HepG2 (cell line): ENCODE measurements at regions not wholly inside any gene's neighbourhood (a gene's known extent, or its start where the extent isn't known, plus 50 kb on each side); places are given as distances from the start of the nearest gene placed in this dataset.

Experiments
- CBFB ChIP-seq: sonication (generic); formaldehyde crosslinking; IDR thresholded peaks from 2 replicates; pipeline ENCODE4 v1.4.0; 2020; ENCODE audit warnings: missing genetic modification reagents
- EZH2 ChIP-seq: conservative IDR thresholded peaks from 2 replicates; pipeline ENCODE4 v1.6.1; 2012; ENCODE audit warnings: mild to moderate bottlenecking, low read depth, low read length, moderate library complexity
- MYC ChIP-seq: sonication (generic); formaldehyde crosslinking; IDR thresholded peaks from 2 replicates; pipeline ENCODE4 v1.9.0; 2021; ENCODE audit warnings: missing genetic modification reagents, borderline replicate concordance
- POLR2AphosphoS5 ChIP-seq: IDR thresholded peaks from 2 replicates; pipeline ENCODE4 v1.6.1; 2012; ENCODE audit warnings: low read depth, low read length
- REXO4 ChIP-seq: sonication (generic); formaldehyde crosslinking; IDR thresholded peaks from 2 replicates; pipeline ENCODE4 v1.8.0; 2022; ENCODE audit warnings: missing genetic modification reagents, mild to moderate bottlenecking, borderline replicate concordance
- ZNF274 ChIP-seq: sonication (generic); formaldehyde crosslinking; IDR thresholded peaks from 2 replicates; pipeline ENCODE4 v1.5.1; 2020; ENCODE audit warnings: mild to moderate bottlenecking, missing genetic modification reagents
- TF ChIP-seq, protein P1 (sequence below): sonication (generic); formaldehyde crosslinking; IDR thresholded peaks from 2 replicates; pipeline ENCODE4 v1.5.0; 2020; ENCODE audit warnings: mild to moderate bottlenecking, missing genetic modification reagents, moderate library complexity
- TF ChIP-seq, protein P2 (sequence below), 2 experiments: IDR thresholded peaks; 2 replicates each; pipeline ENCODE4 v1.6.1; 2011 to 2012; ENCODE audit warnings: low read length in 2 of 2, borderline replicate concordance in 1 of 2, low read depth in 1 of 2, mild to moderate bottlenecking in 1 of 2, moderate library complexity in 1 of 2

DNA sequence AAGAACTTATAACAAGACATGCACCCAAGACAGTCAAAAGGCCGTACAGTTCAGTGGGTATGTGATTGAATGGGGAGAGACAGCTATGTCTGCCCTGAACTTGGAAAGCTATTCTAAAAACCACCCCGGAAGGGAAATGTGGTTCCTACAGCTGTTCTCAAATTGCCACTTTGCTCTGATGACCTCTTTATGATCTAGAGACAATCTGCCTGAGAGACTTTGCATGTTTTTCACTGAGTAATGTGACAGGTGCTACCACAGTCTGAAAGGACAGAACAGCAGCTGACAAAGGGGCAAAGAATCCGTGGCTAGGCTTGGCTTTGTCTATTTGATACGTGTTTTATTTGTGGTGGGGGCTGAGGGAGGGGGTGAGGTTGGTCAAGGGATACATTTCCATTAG is 148.3 kb upstream of the NPHP3 start:
- TF ChIP-seq REXO4 (CRISPR knock-in tag) (no peak), MYC (no peak), CBFB (CRISPR knock-in tag) (no peak), ZNF274 (CRISPR knock-in tag) (no peak), EZH2 (no peak), POLR2AphosphoS5 (no peak)
- TF ChIP-seq, protein P1, sequence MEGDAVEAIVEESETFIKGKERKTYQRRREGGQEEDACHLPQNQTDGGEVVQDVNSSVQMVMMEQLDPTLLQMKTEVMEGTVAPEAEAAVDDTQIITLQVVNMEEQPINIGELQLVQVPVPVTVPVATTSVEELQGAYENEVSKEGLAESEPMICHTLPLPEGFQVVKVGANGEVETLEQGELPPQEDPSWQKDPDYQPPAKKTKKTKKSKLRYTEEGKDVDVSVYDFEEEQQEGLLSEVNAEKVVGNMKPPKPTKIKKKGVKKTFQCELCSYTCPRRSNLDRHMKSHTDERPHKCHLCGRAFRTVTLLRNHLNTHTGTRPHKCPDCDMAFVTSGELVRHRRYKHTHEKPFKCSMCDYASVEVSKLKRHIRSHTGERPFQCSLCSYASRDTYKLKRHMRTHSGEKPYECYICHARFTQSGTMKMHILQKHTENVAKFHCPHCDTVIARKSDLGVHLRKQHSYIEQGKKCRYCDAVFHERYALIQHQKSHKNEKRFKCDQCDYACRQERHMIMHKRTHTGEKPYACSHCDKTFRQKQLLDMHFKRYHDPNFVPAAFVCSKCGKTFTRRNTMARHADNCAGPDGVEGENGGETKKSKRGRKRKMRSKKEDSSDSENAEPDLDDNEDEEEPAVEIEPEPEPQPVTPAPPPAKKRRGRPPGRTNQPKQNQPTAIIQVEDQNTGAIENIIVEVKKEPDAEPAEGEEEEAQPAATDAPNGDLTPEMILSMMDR (CRISPR knock-in tag) = no peak
- TF ChIP-seq, protein P2, sequence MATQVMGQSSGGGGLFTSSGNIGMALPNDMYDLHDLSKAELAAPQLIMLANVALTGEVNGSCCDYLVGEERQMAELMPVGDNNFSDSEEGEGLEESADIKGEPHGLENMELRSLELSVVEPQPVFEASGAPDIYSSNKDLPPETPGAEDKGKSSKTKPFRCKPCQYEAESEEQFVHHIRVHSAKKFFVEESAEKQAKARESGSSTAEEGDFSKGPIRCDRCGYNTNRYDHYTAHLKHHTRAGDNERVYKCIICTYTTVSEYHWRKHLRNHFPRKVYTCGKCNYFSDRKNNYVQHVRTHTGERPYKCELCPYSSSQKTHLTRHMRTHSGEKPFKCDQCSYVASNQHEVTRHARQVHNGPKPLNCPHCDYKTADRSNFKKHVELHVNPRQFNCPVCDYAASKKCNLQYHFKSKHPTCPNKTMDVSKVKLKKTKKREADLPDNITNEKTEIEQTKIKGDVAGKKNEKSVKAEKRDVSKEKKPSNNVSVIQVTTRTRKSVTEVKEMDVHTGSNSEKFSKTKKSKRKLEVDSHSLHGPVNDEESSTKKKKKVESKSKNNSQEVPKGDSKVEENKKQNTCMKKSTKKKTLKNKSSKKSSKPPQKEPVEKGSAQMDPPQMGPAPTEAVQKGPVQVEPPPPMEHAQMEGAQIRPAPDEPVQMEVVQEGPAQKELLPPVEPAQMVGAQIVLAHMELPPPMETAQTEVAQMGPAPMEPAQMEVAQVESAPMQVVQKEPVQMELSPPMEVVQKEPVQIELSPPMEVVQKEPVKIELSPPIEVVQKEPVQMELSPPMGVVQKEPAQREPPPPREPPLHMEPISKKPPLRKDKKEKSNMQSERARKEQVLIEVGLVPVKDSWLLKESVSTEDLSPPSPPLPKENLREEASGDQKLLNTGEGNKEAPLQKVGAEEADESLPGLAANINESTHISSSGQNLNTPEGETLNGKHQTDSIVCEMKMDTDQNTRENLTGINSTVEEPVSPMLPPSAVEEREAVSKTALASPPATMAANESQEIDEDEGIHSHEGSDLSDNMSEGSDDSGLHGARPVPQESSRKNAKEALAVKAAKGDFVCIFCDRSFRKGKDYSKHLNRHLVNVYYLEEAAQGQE (IDR thresholded peaks at IDR 0.05; ENCODE audit: borderline replicate concordance in 1 of 2, low read depth in 1 of 2, low read length in 2 of 2) = no peak
